Uterus (tissue), 3 donors: ENCODE measurements at regions not wholly inside any gene's neighbourhood (a gene's known extent, or its start where the extent isn't known, plus 50 kb on each side); places are given as distances from the start of the nearest gene placed in this dataset.

Experiments used
- DNase-seq, 2 donors: peaks; one replicate each; pipeline ENCODE4 v3.0.0-alpha.2; 2019 to 2020
- H3K27ac ChIP-seq, 2 donors: fragments of 200-600 bp; sonication (generic); 1 replicate in 1 of 2; 2 replicates in 1 of 2; pipeline ENCODE4 v1.5.1; 2016 to 2018
- H3K27me3 ChIP-seq, 2 donors: fragments of 200-600 bp; sonication (generic); one replicate each; pipeline ENCODE4 v1.5.1; 2018 to 2019; ENCODE audit warnings: control low read depth in 1 of 2
- H3K36me3 ChIP-seq, 2 donors: fragments of 200-600 bp; sonication (generic); one replicate each; pipeline ENCODE4 v1.5.1; 2019; ENCODE audit warnings: control low read depth in 1 of 2
- H3K4me1 ChIP-seq, 2 donors: fragments of 200-600 bp; sonication (generic); one replicate each; pipeline ENCODE4 v1.5.1; 2018 to 2019; ENCODE audit warnings: control low read depth in 1 of 2
- H3K4me3 ChIP-seq, 2 donors: fragments of 200-600 bp; sonication (generic); 1 replicate in 1 of 2; 2 replicates in 1 of 2; pipeline ENCODE4 v1.5.1; 2018 to 2019; ENCODE audit warnings: mild to moderate bottlenecking in 1 of 2
- H3K9me3 ChIP-seq, 2 donors: fragments of 200-600 bp; sonication (generic); one replicate each; pipeline ENCODE4 v1.5.1; 2019; ENCODE audit warnings: control low read depth in 1 of 2
- POLR2A ChIP-seq, 2 donors: fragments of 450-650 bp; IDR thresholded peaks; one replicate each; pipeline ENCODE4 v1.6.1; 2016; ENCODE audit warnings: antibody characterized with exemption in 2 of 2, mild to moderate bottlenecking in 1 of 2, moderate library complexity in 1 of 2
- intact Hi-C: fragments of 100-400 bp; cut with DNase I; formaldehyde crosslinking; loops from one replicate; pipeline ENCODE4 v1.15.1; 2023; ENCODE audit warnings: low total_unique reads
- TF ChIP-seq, protein P1 (sequence below), 4 experiments: fragments of 200-600 bp in 2 of 4; fragments of 450-650 bp in 2 of 4; sonication (generic) in 2 of 4; IDR thresholded peaks; one replicate each; pipeline ENCODE4 v1.5.1; 2016 to 2019; ENCODE audit warnings: antibody characterized with exemption in 4 of 4, mild to moderate bottlenecking in 2 of 4, moderate library complexity in 1 of 4
- donor health status: DM: yes; HTN: yes; CAD: no.

GRCh38 chr5:58248221-58248620 lies 211.7 kb downstream of the PLK2 start:
- Histone ChIP-seq H3K27me3 (no peaks in the 10 kb centered on the region), H3K36me3 (no peaks in the 10 kb centered on the region), H3K9me3 (no peaks in the 10 kb centered on the region), H3K27ac (no peak overlapping the region), H3K4me3 (no peak overlapping the region), H3K4me1 (no peaks in the 10 kb centered on the region)
- TF ChIP-seq, protein P1, sequence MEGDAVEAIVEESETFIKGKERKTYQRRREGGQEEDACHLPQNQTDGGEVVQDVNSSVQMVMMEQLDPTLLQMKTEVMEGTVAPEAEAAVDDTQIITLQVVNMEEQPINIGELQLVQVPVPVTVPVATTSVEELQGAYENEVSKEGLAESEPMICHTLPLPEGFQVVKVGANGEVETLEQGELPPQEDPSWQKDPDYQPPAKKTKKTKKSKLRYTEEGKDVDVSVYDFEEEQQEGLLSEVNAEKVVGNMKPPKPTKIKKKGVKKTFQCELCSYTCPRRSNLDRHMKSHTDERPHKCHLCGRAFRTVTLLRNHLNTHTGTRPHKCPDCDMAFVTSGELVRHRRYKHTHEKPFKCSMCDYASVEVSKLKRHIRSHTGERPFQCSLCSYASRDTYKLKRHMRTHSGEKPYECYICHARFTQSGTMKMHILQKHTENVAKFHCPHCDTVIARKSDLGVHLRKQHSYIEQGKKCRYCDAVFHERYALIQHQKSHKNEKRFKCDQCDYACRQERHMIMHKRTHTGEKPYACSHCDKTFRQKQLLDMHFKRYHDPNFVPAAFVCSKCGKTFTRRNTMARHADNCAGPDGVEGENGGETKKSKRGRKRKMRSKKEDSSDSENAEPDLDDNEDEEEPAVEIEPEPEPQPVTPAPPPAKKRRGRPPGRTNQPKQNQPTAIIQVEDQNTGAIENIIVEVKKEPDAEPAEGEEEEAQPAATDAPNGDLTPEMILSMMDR (IDR thresholded peaks at IDR 0.05), result no peak
- no peak for TF ChIP-seq POLR2A (IDR thresholded peaks at IDR 0.05)
- no peak for DNase-seq
- intact Hi-C loops, result no loop called here

DNA sequence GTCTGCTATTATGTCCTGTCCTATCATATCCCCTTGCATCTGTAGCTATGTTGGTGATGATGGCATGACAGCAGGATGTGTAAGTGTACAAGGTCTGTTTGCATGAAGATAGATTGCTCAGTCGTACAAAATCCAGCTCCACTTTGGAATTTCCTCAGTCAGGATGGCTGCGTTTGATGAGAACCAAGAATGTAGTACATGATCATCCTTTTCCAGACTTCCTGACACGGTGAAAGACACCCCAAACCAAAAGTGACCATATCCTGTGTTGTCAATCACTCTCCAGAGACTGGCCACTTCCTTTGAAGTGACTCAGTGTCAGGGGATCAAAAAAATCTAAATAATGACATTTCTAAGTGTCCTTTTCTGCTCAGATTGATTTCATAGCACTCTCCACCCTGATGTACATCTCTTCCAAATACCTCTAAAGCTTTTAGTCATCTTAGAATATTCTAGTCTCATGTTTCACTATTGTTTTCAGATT lies 213.4 kb downstream of the PLK2 start:
- H3K27me3 ChIP-seq, result no peaks in the 10 kb centered on the region
- DNase-seq, result no peak
- no peaks in the 10 kb centered on the region for H3K36me3 ChIP-seq
- TF ChIP-seq, protein P1 (IDR thresholded peaks at IDR 0.05), result no peak
- TF ChIP-seq POLR2A (IDR thresholded peaks at IDR 0.05), result no peak
- peak overlapping the region in 1 of 2 donors; percentile 36 for H3K27ac ChIP-seq
- intact Hi-C loops, result no loop called here
- H3K4me1 ChIP-seq, result no peaks in the 10 kb centered on the region
- H3K9me3 ChIP-seq, result no peaks in the 10 kb centered on the region
- no peak overlapping the region for H3K4me3 ChIP-seq

- no peak for TF ChIP-seq POLR2A (IDR thresholded peaks at IDR 0.05)
- TF ChIP-seq, protein P1 (IDR thresholded peaks at IDR 0.05), result no peak
- Histone ChIP-seq H3K27me3 (no peaks in the 10 kb centered on the region), H3K9me3 (no peaks in the 10 kb centered on the region), H3K4me3 (no peak overlapping the region), H3K4me1 (no peaks in the 10 kb centered on the region), H3K36me3 (no peaks in the 10 kb centered on the region), H3K27ac (peak overlapping the region; percentile 24 to 54)
- peak in 1 of 2 donors; percentile 22 for DNase-seq
- intact Hi-C loops, result no loop called here
Measured at GRCh38 chr5:58245476-58245840, 214.4 kb downstream of the PLK2 start.

DNA sequence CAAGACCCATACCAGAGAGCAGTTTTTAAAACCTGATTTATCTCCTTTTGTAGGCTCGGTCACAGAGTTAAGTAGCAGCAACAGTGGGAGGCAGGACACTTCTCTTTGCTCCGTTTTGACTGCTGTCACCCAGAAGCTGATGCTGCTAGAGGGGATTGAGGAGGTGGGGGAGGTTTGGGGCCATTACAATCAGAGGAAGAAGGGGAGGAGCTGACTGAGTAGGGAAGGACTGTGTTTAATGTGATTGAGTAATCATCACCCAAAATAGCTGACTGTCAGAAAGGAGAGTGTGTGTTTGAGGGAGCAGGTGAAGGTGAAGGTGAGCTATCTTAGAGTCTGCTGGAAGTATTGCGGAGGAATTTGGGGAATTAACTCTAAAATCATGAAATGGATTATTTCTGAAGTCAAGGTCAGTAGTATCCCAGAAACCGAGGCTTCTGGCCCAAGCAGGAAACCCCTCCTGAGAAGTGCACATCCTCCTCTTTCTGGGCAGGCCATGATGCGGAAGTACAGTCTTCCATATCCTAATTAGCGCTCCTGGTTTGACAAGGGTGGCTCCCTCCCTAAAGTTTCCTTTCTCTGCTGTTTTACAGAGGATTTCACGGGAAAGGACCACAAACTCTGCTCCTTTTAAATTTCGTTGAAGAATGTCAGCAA lies 214.9 kb downstream of the PLK2 start:
- intact Hi-C loops, result no loop called here
- H3K4me1 ChIP-seq, result no peaks in the 10 kb centered on the region
- no peaks in the 10 kb centered on the region for H3K9me3 ChIP-seq
- no peak for TF ChIP-seq POLR2A (IDR thresholded peaks at IDR 0.05)
- TF ChIP-seq, protein P1 (IDR thresholded peaks at IDR 0.05), result no peak
- no peaks in the 10 kb centered on the region for H3K36me3 ChIP-seq
- H3K27ac ChIP-seq, result peak overlapping the region; percentile 24 to 54
- no peak overlapping the region for H3K4me3 ChIP-seq
- DNase-seq, result no peak
- H3K27me3 ChIP-seq, result no peaks in the 10 kb centered on the region

DNA sequence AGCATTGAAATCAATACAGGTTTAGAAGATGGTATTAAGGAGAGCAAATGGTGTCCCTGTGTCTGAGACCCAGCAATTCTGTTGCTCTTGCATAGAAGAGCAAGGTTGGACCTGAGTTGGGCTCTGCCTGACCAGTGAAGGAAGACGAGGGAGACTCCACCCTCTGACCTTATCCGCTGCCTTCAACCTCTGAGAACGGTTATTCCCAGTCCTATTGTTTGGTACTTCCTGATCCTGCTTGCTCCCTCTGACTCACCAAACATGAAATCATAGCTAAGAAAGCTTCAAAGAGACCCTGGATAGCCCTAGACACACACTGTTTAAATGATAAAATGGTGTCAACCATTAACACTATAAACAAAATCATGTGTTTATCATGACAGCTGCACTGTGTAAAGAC lies 218.5 kb downstream of the PLK2 start:
- Histone ChIP-seq H3K27ac (peak overlapping the region; percentile 27 to 59), H3K36me3 (no peaks in the 10 kb centered on the region), H3K4me1 (no peaks in the 10 kb centered on the region), H3K27me3 (no peaks in the 10 kb centered on the region), H3K9me3 (no peaks in the 10 kb centered on the region), H3K4me3 (no peak overlapping the region)
- TF ChIP-seq, protein P1 (IDR thresholded peaks at IDR 0.05), result no peak
- TF ChIP-seq POLR2A (IDR thresholded peaks at IDR 0.05), result no peak
- intact Hi-C loops, result no loop called here
- DNase-seq, result peak in 1 of 2 donors; percentile 57
